Lung (tissue), 11 donors: ENCODE measurements at regions not wholly inside any gene's neighbourhood (a gene's known extent, or its start where the extent isn't known, plus 50 kb on each side); places are given as distances from the start of the nearest gene placed in this dataset.

Source experiments
- ATAC-seq: fragments of 200-7000 bp; cut with Tn5 transposase; one replicate; pipeline ENCODE4 v1.9.1; 2020; ENCODE audit warnings: moderate number of reproducible peaks; ENCODE audit not compliant: insufficient read depth, low FRiP score
- DNase-seq, 3 donors: peaks; one replicate each; pipeline ENCODE4 v3.0.0-alpha.2; 2013 to 2017
- H3K27ac ChIP-seq, 2 donors: one replicate each; pipeline ENCODE4 v1.5.1; 2013; ENCODE audit warnings: mild to moderate bottlenecking in 2 of 2, moderate library complexity in 2 of 2, control low read depth in 1 of 2, inconsistent platforms in 1 of 2, low read depth in 1 of 2, low read length in 1 of 2
- H3K27me3 ChIP-seq, 3 donors: one replicate each; pipeline ENCODE4 v1.5.1; 2013; ENCODE audit warnings: low read length in 2 of 3; ENCODE audit not compliant: control insufficient read depth in 3 of 3, insufficient read depth in 3 of 3
- H3K36me3 ChIP-seq, 4 donors: one replicate each; pipeline ENCODE4 v1.5.1; 2013; ENCODE audit warnings: low read length in 4 of 4, mild to moderate bottlenecking in 1 of 4, moderate library complexity in 1 of 4; ENCODE audit not compliant: control insufficient read depth in 4 of 4, insufficient read depth in 4 of 4
- H3K4me1 ChIP-seq, 5 donors: one replicate each; pipeline ENCODE4 v1.5.1; 2013; ENCODE audit warnings: low read length in 5 of 5, mild to moderate bottlenecking in 2 of 5, moderate library complexity in 1 of 5; ENCODE audit not compliant: control insufficient read depth in 5 of 5, insufficient read depth in 5 of 5
- H3K4me3 ChIP-seq: one replicate; pipeline ENCODE4 v1.5.1; 2013; ENCODE audit warnings: mild to moderate bottlenecking, control low read depth, moderate library complexity
- H3K9ac ChIP-seq, 2 donors: one replicate each; pipeline ENCODE4 v1.5.1; 2013; ENCODE audit warnings: low read length in 2 of 2, control low read depth in 1 of 2; ENCODE audit not compliant: insufficient read depth in 1 of 2
- H3K9me3 ChIP-seq, 4 donors: one replicate each; pipeline ENCODE4 v1.5.1; 2013; ENCODE audit warnings: low read length in 3 of 4, mild to moderate bottlenecking in 1 of 4, moderate library complexity in 1 of 4; ENCODE audit not compliant: control insufficient read depth in 4 of 4, insufficient read depth in 3 of 4
- WGBS, 2 donors: extraction: QIAGEN DNeasy Blood & Tissue Kit; methylation state at CpG; one replicate each; pipeline ENCODE4 v1.1.7; 2013; 5-methylcytosine and 5-hydroxymethylcytosine counted together
- TF ChIP-seq, protein P1 (sequence below): IDR thresholded peaks from 2 replicates; pipeline ENCODE4 v1.5.1; 2012; ENCODE audit warnings: mild to moderate bottlenecking; ENCODE audit errors: control extremely low read depth, extremely low read depth
- donor health status: control.
- donor health status: control.
- donor health status: Bipolar disorder and iron deficiency.
- donor health status: healthy.
- donor health status: DM: yes; HTN: yes; CAD: no.

DNA sequence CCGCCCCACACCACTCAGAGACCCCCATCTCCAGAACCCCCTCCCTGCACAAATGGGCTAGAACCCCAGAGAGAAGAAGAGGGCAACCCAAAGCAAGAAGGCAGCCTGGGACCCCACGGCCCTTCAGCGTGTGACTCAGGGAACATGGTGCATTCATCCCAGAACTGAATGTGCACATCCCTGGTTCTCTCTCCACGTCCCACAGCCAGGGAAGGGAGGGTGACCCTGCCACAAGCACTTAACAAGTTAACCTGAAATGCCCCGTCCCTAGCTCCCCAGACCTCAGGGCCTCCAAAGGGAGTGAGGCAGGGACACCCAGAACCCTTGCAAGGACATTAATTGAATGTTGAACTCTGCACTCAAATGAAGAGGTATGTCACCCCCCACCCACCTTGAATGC lies 202.5 kb upstream of the TNRC6C start:
- Histone ChIP-seq H3K4me3 (no peak overlapping the region), H3K4me1 (peaks cover 0 to 8% (median 0%) of the 10 kb centered on the region in 5 donors), H3K27me3 (no peaks in the 10 kb centered on the region), H3K27ac (no peak overlapping the region), H3K9ac (no peak overlapping the region), H3K9me3 (peaks cover 0 to 8% (median 0%) of the 10 kb centered on the region in 4 donors), H3K36me3 (no peaks in the 10 kb centered on the region)
- WGBS, 2 donors: 93 to 94% methylated on average over 5 of the region's 5 CpGs
- ATAC-seq (no peak), DNase-seq (no peak)
- TF ChIP-seq, protein P1, sequence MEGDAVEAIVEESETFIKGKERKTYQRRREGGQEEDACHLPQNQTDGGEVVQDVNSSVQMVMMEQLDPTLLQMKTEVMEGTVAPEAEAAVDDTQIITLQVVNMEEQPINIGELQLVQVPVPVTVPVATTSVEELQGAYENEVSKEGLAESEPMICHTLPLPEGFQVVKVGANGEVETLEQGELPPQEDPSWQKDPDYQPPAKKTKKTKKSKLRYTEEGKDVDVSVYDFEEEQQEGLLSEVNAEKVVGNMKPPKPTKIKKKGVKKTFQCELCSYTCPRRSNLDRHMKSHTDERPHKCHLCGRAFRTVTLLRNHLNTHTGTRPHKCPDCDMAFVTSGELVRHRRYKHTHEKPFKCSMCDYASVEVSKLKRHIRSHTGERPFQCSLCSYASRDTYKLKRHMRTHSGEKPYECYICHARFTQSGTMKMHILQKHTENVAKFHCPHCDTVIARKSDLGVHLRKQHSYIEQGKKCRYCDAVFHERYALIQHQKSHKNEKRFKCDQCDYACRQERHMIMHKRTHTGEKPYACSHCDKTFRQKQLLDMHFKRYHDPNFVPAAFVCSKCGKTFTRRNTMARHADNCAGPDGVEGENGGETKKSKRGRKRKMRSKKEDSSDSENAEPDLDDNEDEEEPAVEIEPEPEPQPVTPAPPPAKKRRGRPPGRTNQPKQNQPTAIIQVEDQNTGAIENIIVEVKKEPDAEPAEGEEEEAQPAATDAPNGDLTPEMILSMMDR: no peak

- DNase-seq: peak; percentile 62 to 76 (median 69)
- H3K4me3 ChIP-seq: no peak overlapping the region
- H3K36me3 ChIP-seq: no peaks in the 10 kb centered on the region
- peaks cover 0 to 8% (median 0%) of the 10 kb centered on the region in 4 donors for H3K9me3 ChIP-seq
- no peak overlapping the region for H3K9ac ChIP-seq
- H3K27ac ChIP-seq: no peak overlapping the region
- WGBS, 2 donors: 45 to 66% methylated on average over 10 of the region's 10 CpGs
- no peaks in the 10 kb centered on the region for H3K27me3 ChIP-seq
- peaks cover 0 to 8% (median 0%) of the 10 kb centered on the region in 5 donors for H3K4me1 ChIP-seq
- TF ChIP-seq, protein P1: no peak
- ATAC-seq: no peak
These were observed 201.5 kb upstream of the TNRC6C start for GRCh38 chr17:77756846-77757560.

GRCh38 chr17:77757561-77757898 lies 201.0 kb upstream of the TNRC6C start:
- Histone ChIP-seq H3K9ac (no peak overlapping the region), H3K9me3 (peaks cover 0 to 8% (median 0%) of the 10 kb centered on the region in 4 donors), H3K27me3 (no peaks in the 10 kb centered on the region), H3K4me1 (peaks cover 0 to 8% (median 0%) of the 10 kb centered on the region in 5 donors), H3K36me3 (no peaks in the 10 kb centered on the region), H3K27ac (no peak overlapping the region), H3K4me3 (no peak overlapping the region)
- 78 to 79% methylated on average over 7 of the region's 7 CpGs for WGBS, 2 donors
- ATAC-seq (no peak), DNase-seq (no peak)
- TF ChIP-seq, protein P1: no peak

DNA sequence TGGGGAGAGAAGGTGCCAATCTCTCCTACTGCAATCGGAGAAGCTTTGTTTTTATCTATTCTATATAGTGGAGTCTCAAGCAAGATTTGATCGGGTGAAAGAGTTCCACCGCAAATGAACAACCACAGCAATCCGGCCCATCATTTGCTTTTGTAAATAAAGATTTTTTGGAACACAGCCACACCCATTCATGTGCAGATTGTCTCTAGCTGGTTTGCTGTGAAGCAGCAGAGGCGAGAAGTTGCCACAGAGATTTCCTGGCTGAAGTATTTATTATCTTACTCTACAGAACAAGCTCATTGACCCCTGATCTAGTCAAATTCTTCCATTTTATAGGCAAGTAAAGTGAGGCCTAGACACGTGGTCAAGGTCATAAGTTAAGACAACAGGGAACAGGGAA lies 195.5 kb upstream of the TNRC6C start:
- ATAC-seq: no peak

More for the DNA sequence above, 195.5 kb upstream of the TNRC6C start:
- Histone ChIP-seq H3K9ac (no peak overlapping the region), H3K4me1 (peaks cover 0 to 4% (median 0%) of the 10 kb centered on the region in 5 donors), H3K9me3 (no peaks in the 10 kb centered on the region), H3K36me3 (no peaks in the 10 kb centered on the region), H3K27me3 (no peaks in the 10 kb centered on the region), H3K27ac (no peak overlapping the region), H3K4me3 (no peak overlapping the region)
- TF ChIP-seq, protein P1: no peak
- DNase-seq: no peak
- 73 to 76% methylated on average over 6 of the region's 6 CpGs for WGBS, 2 donors
